K562 (cell line): ENCODE measurements at regions not wholly inside any gene's neighbourhood (a gene's known extent, or its start where the extent isn't known, plus 50 kb on each side); places are given as distances from the start of the nearest gene placed in this dataset.

Experiments used
- ASH1L ChIP-seq: fragments of 450-650 bp; IDR thresholded peaks from 2 replicates; pipeline ENCODE4 v1.6.1; 2018; ENCODE audit warnings: borderline replicate concordance, mild to moderate bottlenecking, low read depth; ENCODE audit not compliant: partially characterized antibody
- FOXJ2 ChIP-seq: fragments of 200-800 bp; sonication (Bioruptor generic); IDR thresholded peaks from 2 replicates; pipeline ENCODE4 v1.6.1; 2016; ENCODE audit warnings: missing genetic modification characterization, missing compliant biosample characterization
- NR2F6 ChIP-seq: fragments of 450-650 bp; formaldehyde crosslinking; IDR thresholded peaks from 2 replicates; pipeline ENCODE4 v1.4.0; 2020; ENCODE audit warnings: mild to moderate bottlenecking
- POLR2AphosphoS5 ChIP-seq: IDR thresholded peaks from 2 replicates; pipeline ENCODE4 v1.6.1; 2011; ENCODE audit warnings: mild to moderate bottlenecking, low read depth, low read length, moderate library complexity; ENCODE audit not compliant: control insufficient read depth, insufficient read depth
- SP2 ChIP-seq: IDR thresholded peaks from 2 replicates; pipeline ENCODE4 v1.6.1; 2011; ENCODE audit warnings: mild to moderate bottlenecking, low read depth, low read length, moderate library complexity; ENCODE audit not compliant: poor library complexity, severe bottlenecking; ENCODE audit errors: extremely low read depth
- SREBF2 ChIP-seq: sonication (generic); formaldehyde crosslinking; IDR thresholded peaks from 2 replicates; pipeline ENCODE4 v1.4.0; 2020; ENCODE audit warnings: mild to moderate bottlenecking, missing genetic modification reagents
- STAT5A ChIP-seq: IDR thresholded peaks from 2 replicates; pipeline ENCODE4 v1.6.1; 2012; ENCODE audit warnings: low read length, inconsistent platforms, borderline replicate concordance
- TFAM ChIP-seq: fragments of 250-450 bp; sonication (Bioruptor Pico); conservative IDR thresholded peaks from 2 replicates; pipeline ENCODE4 v1.5.0; 2021; ENCODE audit warnings: mild to moderate bottlenecking, moderate library complexity
- XRCC5 ChIP-seq: fragments of 200-400 bp; formaldehyde crosslinking; IDR thresholded peaks from 2 replicates; pipeline ENCODE4 v1.6.1; 2017; ENCODE audit warnings: low read depth, mild to moderate bottlenecking, low read length
- ZNF134 ChIP-seq: fragments of 250-450 bp; sonication (Bioruptor Pico); conservative IDR thresholded peaks from 2 replicates; pipeline ENCODE4 v1.4.0; 2020
- ZNF316 ChIP-seq: fragments of 450-650 bp; IDR thresholded peaks from 2 replicates; pipeline ENCODE4 v1.6.1; 2016
- ZNF77 ChIP-seq: fragments of 250-450 bp; sonication (Bioruptor Pico); IDR thresholded peaks from 2 replicates; pipeline ENCODE4 v1.5.0; 2020
- ZSCAN29 ChIP-seq: fragments of 450-650 bp; IDR thresholded peaks from 2 replicates; pipeline ENCODE4 v1.6.1; 2017
- TF ChIP-seq, protein P1 (sequence below): IDR thresholded peaks from 2 replicates; pipeline ENCODE4 v1.6.1; 2012; ENCODE audit warnings: low read depth, low read length, improper control_type of control experiment, borderline replicate concordance
- TF ChIP-seq, protein P2 (sequence below): sonication (generic); formaldehyde crosslinking; IDR thresholded peaks from 2 replicates; pipeline ENCODE4 v1.4.0; 2020; ENCODE audit warnings: mild to moderate bottlenecking, missing genetic modification reagents
- TF ChIP-seq, protein P3 (sequence below), 2 experiments: fragments of 200-800 bp in 1 of 2; sonication (Bioruptor generic) in 1 of 2; sonication (generic) in 1 of 2; formaldehyde crosslinking in 1 of 2; IDR thresholded peaks in 1 of 2; conservative IDR thresholded peaks in 1 of 2; 2 replicates each; pipeline versions ENCODE4 v1.5.0 to v1.6.1; 2016 to 2020; ENCODE audit warnings: missing compliant biosample characterization in 1 of 2, missing genetic modification characterization in 1 of 2, missing genetic modification reagents in 1 of 2
- TF ChIP-seq, protein P4 (sequence below), 3 experiments: IDR thresholded peaks in 2 of 3; conservative IDR thresholded peaks in 1 of 3; 2 replicates each; pipeline ENCODE4 v1.5.1; 2011 to 2012; ENCODE audit warnings: low read length in 3 of 3, mild to moderate bottlenecking in 3 of 3, control low read depth in 2 of 3, improper control_type of control experiment in 1 of 3, inconsistent platforms in 1 of 3, low read depth in 1 of 3, mixed read lengths in 1 of 3, moderate library complexity in 1 of 3; ENCODE audit not compliant: insufficient read depth in 2 of 3
- TF ChIP-seq, protein P5 (sequence below): fragments of 450-650 bp; IDR thresholded peaks from 2 replicates; pipeline ENCODE4 v1.7.0; 2016; ENCODE audit warnings: borderline replicate concordance

DNA sequence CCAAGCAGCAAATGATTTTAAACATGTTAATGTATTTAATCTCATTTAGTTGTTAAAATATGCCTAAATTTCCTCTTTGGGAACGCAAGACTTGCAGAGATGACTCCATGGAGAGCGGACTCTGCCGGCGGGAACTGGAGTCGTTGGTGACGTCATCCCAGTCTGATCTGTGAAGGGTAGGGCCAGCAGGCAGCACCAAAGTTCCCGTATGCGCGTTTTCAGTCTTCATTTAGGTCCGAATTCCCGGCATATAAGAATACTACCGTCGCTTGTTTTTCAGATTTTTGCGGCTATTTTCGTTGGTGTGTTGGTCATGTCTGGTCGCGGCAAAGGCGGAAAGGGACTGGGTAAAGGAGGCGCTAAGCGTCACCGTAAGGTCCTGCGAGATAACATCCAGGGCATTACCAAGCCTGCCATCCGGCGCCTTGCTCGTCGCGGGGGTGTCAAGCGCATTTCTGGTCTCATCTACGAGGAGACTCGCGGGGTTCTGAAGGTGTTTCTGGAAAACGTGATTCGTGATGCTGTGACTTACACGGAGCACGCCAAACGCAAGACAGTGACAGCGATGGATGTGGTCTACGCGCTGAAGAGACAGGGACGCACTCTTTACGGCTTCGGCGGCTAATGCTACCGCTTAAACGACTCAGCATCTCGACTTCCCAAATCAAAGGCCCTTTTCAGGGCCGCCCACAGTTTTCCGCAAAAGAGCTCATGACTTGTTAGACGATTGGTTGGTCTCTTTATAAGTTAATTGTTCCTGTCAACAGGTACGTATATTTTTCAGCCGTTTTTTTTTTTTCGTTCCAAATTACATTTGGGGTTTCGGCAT, 117.3 kb downstream of the HFE start (continued):
- TF ChIP-seq, protein P1, sequence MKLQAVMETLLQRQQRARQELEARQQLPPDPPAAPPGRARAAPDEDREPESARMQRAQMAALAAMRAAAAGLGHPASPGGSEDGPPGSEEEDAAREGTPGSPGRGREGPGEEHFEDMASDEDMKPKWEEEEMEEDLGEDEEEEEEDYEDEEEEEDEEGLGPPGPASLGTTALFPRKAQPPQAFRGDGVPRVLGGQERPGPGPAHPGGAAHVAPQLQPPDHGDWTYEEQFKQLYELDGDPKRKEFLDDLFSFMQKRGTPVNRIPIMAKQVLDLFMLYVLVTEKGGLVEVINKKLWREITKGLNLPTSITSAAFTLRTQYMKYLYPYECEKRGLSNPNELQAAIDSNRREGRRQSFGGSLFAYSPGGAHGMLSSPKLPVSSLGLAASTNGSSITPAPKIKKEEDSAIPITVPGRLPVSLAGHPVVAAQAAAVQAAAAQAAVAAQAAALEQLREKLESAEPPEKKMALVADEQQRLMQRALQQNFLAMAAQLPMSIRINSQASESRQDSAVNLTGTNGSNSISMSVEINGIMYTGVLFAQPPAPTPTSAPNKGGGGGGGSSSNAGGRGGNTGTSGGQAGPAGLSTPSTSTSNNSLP: peak; percentile 60; the same call in 1 of the 2 replicates
- peak; percentile 73; the same call in 1 of the 2 replicates for TF ChIP-seq ZNF134 (CRISPR knock-in tag)
- TF ChIP-seq POLR2AphosphoS5: peak; percentile 99
- peak; percentile 90 for TF ChIP-seq FOXJ2
- TF ChIP-seq NR2F6: no peak
- no peak for TF ChIP-seq TFAM (CRISPR knock-in tag)
- no peak for TF ChIP-seq SP2
- TF ChIP-seq, protein P2, sequence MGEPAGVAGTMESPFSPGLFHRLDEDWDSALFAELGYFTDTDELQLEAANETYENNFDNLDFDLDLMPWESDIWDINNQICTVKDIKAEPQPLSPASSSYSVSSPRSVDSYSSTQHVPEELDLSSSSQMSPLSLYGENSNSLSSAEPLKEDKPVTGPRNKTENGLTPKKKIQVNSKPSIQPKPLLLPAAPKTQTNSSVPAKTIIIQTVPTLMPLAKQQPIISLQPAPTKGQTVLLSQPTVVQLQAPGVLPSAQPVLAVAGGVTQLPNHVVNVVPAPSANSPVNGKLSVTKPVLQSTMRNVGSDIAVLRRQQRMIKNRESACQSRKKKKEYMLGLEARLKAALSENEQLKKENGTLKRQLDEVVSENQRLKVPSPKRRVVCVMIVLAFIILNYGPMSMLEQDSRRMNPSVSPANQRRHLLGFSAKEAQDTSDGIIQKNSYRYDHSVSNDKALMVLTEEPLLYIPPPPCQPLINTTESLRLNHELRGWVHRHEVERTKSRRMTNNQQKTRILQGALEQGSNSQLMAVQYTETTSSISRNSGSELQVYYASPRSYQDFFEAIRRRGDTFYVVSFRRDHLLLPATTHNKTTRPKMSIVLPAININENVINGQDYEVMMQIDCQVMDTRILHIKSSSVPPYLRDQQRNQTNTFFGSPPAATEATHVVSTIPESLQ (CRISPR knock-in tag): peak; percentile 67
- TF ChIP-seq XRCC5: 0 out of 2 replicates have a peak, but pooled peaks have one; percentile 55
- TF ChIP-seq SREBF2: no peak
- no peak for TF ChIP-seq ZNF316
- TF ChIP-seq, protein P3, sequence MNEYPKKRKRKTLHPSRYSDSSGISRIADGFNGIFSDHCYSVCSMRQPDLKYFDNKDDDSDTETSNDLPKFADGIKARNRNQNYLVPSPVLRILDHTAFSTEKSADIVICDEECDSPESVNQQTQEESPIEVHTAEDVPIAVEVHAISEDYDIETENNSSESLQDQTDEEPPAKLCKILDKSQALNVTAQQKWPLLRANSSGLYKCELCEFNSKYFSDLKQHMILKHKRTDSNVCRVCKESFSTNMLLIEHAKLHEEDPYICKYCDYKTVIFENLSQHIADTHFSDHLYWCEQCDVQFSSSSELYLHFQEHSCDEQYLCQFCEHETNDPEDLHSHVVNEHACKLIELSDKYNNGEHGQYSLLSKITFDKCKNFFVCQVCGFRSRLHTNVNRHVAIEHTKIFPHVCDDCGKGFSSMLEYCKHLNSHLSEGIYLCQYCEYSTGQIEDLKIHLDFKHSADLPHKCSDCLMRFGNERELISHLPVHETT (CRISPR knock-in tag; conservative IDR thresholded peaks at IDR 0.05 in 1 of 2, IDR thresholded peaks at IDR 0.05 in 1 of 2): peak in 1 of 2 experiments; percentile 70; a peak in 1 of 4 replicates
- peak; percentile 56; the same call in 1 of the 2 replicates for TF ChIP-seq ZSCAN29
- peak; percentile 95 for TF ChIP-seq ASH1L
- TF ChIP-seq STAT5A: peak; percentile 65; the same call in 1 of the 2 replicates
- TF ChIP-seq, protein P4, sequence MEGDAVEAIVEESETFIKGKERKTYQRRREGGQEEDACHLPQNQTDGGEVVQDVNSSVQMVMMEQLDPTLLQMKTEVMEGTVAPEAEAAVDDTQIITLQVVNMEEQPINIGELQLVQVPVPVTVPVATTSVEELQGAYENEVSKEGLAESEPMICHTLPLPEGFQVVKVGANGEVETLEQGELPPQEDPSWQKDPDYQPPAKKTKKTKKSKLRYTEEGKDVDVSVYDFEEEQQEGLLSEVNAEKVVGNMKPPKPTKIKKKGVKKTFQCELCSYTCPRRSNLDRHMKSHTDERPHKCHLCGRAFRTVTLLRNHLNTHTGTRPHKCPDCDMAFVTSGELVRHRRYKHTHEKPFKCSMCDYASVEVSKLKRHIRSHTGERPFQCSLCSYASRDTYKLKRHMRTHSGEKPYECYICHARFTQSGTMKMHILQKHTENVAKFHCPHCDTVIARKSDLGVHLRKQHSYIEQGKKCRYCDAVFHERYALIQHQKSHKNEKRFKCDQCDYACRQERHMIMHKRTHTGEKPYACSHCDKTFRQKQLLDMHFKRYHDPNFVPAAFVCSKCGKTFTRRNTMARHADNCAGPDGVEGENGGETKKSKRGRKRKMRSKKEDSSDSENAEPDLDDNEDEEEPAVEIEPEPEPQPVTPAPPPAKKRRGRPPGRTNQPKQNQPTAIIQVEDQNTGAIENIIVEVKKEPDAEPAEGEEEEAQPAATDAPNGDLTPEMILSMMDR (IDR thresholded peaks at IDR 0.05 in 2 of 3, conservative IDR thresholded peaks at IDR 0.05 in 1 of 3; ENCODE audit: insufficient read depth in 2 of 3, low read depth in 1 of 3, low read length in 3 of 3): peak in 2 of 3 experiments; percentile 67 to 70; a peak in 5 of 6 replicates
- no peak for TF ChIP-seq ZNF77 (CRISPR knock-in tag)
- TF ChIP-seq, protein P5, sequence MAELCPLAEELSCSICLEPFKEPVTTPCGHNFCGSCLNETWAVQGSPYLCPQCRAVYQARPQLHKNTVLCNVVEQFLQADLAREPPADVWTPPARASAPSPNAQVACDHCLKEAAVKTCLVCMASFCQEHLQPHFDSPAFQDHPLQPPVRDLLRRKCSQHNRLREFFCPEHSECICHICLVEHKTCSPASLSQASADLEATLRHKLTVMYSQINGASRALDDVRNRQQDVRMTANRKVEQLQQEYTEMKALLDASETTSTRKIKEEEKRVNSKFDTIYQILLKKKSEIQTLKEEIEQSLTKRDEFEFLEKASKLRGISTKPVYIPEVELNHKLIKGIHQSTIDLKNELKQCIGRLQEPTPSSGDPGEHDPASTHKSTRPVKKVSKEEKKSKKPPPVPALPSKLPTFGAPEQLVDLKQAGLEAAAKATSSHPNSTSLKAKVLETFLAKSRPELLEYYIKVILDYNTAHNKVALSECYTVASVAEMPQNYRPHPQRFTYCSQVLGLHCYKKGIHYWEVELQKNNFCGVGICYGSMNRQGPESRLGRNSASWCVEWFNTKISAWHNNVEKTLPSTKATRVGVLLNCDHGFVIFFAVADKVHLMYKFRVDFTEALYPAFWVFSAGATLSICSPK: no peak
